ENCODE measurements at regions not wholly inside any gene's neighbourhood (a gene's known extent, or its start where the extent isn't known, plus 50 kb on each side); places are given as distances from the start of the nearest gene placed in this dataset.

DNA sequence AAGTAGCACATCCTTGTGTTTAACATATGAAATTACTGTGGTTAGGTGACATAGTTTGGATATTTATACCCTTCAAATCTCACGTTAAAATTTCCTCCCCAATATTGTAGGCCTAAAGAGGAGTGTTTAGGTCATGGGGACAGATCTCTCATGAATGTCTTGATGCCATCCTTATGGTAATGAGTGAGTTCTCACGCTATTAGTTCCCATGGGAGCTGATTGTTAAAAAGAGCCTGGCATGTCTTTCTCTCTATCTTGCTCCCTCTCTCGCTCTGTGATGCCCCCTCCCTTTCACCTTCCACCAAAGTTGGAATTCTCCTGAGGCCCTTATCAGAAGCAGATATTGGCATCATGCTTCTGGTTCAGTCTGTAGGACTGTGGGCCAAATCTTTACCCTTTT lies 660.1 kb downstream of the ADCYAP1 start:
- no peak overlapping the region for H3K4me3 ChIP-seq (ENCODE audit: low read depth, low read length)
- H3K27ac ChIP-seq = no peak overlapping the region
- H3K36me3 ChIP-seq (replicated peaks) = no peaks in the 10 kb centered on the region
- in situ Hi-C loops (cut with HindIII; ENCODE audit: low pct_ligation_motif_present, low sequenced_read_pairs) = no loop called here
- no peak for DNase-seq
- TF ChIP-seq, protein P1, sequence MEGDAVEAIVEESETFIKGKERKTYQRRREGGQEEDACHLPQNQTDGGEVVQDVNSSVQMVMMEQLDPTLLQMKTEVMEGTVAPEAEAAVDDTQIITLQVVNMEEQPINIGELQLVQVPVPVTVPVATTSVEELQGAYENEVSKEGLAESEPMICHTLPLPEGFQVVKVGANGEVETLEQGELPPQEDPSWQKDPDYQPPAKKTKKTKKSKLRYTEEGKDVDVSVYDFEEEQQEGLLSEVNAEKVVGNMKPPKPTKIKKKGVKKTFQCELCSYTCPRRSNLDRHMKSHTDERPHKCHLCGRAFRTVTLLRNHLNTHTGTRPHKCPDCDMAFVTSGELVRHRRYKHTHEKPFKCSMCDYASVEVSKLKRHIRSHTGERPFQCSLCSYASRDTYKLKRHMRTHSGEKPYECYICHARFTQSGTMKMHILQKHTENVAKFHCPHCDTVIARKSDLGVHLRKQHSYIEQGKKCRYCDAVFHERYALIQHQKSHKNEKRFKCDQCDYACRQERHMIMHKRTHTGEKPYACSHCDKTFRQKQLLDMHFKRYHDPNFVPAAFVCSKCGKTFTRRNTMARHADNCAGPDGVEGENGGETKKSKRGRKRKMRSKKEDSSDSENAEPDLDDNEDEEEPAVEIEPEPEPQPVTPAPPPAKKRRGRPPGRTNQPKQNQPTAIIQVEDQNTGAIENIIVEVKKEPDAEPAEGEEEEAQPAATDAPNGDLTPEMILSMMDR (IDR thresholded peaks at IDR 0.05; ENCODE audit: low read depth, low read length, missing control alignments) = no peak
- H3K27me3 ChIP-seq (replicated peaks) = no peaks in the 10 kb centered on the region

DNA sequence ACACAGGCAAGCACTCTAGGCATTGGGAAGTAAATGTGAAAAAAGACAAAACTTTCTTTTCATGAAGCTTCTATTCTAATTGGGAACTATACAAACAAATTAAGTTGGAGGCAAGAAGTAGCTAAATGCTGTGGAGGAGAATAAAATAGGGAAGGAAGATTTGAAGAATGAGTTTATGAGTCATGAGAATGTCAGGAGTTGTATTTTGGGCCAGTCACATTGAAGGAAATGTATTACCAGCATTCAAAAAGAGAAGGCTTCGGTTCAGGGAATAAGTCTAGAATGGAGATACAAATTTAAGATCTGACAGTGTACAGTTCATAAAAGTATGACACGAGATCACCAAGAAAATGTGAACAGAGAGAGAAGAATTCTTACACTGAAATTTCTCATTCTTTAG lies 666.5 kb downstream of the ADCYAP1 start:
- Histone ChIP-seq H3K36me3 (replicated peaks) (no peaks in the 10 kb centered on the region), H3K27me3 (replicated peaks) (no peaks in the 10 kb centered on the region), H3K4me3 (ENCODE audit: low read depth, low read length) (no peak overlapping the region), H3K27ac (no peak overlapping the region)
- TF ChIP-seq, protein P1 (IDR thresholded peaks at IDR 0.05; ENCODE audit: low read depth, low read length, missing control alignments) = no peak
- in situ Hi-C loops (cut with HindIII; ENCODE audit: low pct_ligation_motif_present, low sequenced_read_pairs) = no loop called here
- DNase-seq = no peak

DNA sequence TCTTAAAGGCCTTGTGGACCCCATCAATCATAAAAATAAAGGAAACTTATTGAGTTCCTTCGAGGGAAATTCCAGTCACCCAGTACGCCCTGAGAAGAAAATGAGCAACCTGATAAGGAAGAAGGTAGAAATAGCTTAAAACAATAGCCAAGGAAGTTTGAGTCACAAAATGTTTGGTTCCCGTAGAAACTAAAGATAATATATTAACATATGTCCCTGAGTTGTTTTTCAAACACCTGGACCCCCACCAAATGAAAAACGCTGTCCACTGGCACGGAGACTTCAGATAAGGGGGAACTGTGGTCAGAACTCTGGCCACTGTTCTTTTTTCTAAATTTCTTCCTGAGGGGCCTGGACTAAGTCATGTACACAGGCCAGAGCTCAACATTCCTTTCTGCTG lies 669.1 kb downstream of the ADCYAP1 start:
- Histone ChIP-seq H3K4me3 (ENCODE audit: low read depth, low read length) (no peak overlapping the region), H3K36me3 (replicated peaks) (no peaks in the 10 kb centered on the region), H3K27ac (no peak overlapping the region), H3K27me3 (replicated peaks) (no peaks in the 10 kb centered on the region)
- in situ Hi-C loops (cut with HindIII; ENCODE audit: low pct_ligation_motif_present, low sequenced_read_pairs) = no loop called here
- DNase-seq = no peak
- TF ChIP-seq, protein P1 (IDR thresholded peaks at IDR 0.05; ENCODE audit: low read depth, low read length, missing control alignments) = no peak

DNA sequence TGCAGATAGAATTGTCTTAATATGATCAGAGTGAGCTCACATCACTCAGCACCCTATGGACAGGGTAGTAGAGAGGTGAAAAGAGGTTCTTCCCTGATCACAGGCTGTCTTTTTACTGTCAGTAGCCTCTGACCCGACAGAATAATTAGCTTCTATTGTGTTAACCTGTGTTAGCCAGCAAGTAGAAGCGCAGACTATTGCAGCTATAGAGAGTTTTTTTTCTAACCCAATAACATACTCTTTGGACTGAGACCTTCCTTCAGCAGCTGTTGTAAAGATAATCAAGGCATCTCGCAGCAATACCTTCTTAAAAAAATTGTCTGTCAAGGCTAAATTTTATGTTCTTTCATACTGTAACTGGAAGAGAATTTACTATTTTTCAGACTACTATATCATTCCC lies 670.4 kb downstream of the ADCYAP1 start:
- TF ChIP-seq, protein P1 (IDR thresholded peaks at IDR 0.05; ENCODE audit: low read depth, low read length, missing control alignments) = no peak

GRCh38 chr18:1578505-1578904 lies 673.8 kb downstream of the ADCYAP1 start:
- H3K36me3 ChIP-seq (replicated peaks) = no peaks in the 10 kb centered on the region
- TF ChIP-seq, protein P1 (IDR thresholded peaks at IDR 0.05; ENCODE audit: low read depth, low read length, missing control alignments) = no peak
- no peak for DNase-seq
- in situ Hi-C loops (cut with HindIII; ENCODE audit: low pct_ligation_motif_present, low sequenced_read_pairs) = no loop called here
- no peak overlapping the region for H3K27ac ChIP-seq
- no peaks in the 10 kb centered on the region for H3K27me3 ChIP-seq (replicated peaks)
- H3K4me3 ChIP-seq (ENCODE audit: low read depth, low read length) = no peak overlapping the region

More for the DNA sequence above, 670.4 kb downstream of the ADCYAP1 start:
- H3K4me3 ChIP-seq (ENCODE audit: low read depth, low read length) = no peak overlapping the region
- no peaks in the 10 kb centered on the region for H3K27me3 ChIP-seq (replicated peaks)
- in situ Hi-C loops (cut with HindIII; ENCODE audit: low pct_ligation_motif_present, low sequenced_read_pairs) = no loop called here
- no peak for DNase-seq
- no peaks in the 10 kb centered on the region for H3K36me3 ChIP-seq (replicated peaks)
- H3K27ac ChIP-seq = no peak overlapping the region

DNA sequence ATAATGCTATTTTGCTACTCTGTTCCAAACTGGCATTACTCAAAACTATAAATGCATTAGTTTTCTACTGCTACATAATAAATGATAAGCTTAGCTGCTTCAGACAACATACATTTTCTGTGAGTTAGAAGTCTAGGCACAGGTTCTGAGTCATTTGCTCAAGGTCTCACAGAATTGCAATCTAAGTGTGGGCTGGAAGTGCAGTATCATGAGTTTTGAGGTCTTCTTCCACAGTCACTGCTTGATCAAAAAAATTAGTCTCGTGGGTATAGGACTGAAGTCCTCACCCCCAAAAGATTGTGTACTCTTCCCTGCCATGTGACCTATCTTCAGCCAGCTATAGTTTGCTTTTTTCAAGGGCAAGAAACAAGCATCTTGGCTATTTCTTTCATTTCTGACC lies 676.9 kb downstream of the ADCYAP1 start:
- no peak overlapping the region for H3K27ac ChIP-seq
- no peaks in the 10 kb centered on the region for H3K27me3 ChIP-seq (replicated peaks)
- no peaks in the 10 kb centered on the region for H3K36me3 ChIP-seq (replicated peaks)
- H3K4me3 ChIP-seq (ENCODE audit: low read depth, low read length) = no peak overlapping the region
- no peak for DNase-seq
- in situ Hi-C loops (cut with HindIII; ENCODE audit: low pct_ligation_motif_present, low sequenced_read_pairs) = no loop called here
- TF ChIP-seq, protein P1 (IDR thresholded peaks at IDR 0.05; ENCODE audit: low read depth, low read length, missing control alignments) = no peak
